PFSK-1 (cell line): ENCODE measurements at regions not wholly inside any gene's neighbourhood (a gene's known extent, or its start where the extent isn't known, plus 50 kb on each side); places are given as distances from the start of the nearest gene placed in this dataset.

Source experiments
- POLR2AphosphoS5 ChIP-seq: IDR thresholded peaks from 2 replicates; pipeline ENCODE4 v1.6.1; 2012; ENCODE audit warnings: low read depth, mild to moderate bottlenecking, control low read depth, low read length, moderate library complexity
- TAF1 ChIP-seq: IDR thresholded peaks from 2 replicates; pipeline ENCODE4 v1.6.1; 2012; ENCODE audit warnings: low read length, control low read depth, borderline replicate concordance; ENCODE audit not compliant: insufficient read depth

DNA sequence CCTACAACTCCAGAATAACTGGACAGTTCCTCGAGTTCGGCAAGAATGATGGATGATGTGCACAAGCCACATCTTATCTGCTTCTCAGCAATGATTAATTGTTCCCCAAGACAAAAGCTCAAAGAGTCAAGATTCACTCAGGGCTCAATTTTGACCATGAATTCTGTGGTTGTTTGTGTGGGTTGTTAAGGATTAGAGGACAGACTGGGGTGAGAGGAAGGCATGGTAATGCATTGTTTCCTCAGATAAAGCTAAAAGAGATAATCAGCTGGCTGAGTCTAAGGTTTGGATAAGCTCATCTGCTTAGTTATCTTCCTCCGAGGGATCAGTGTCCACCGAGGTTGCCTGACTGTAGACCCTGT is 161.0 kb downstream of the CPEB2 start:
- TF ChIP-seq TAF1, result no peak
- TF ChIP-seq POLR2AphosphoS5, result no peak
